H1 (cell line): ENCODE measurements at regions not wholly inside any gene's neighbourhood (a gene's known extent, or its start where the extent isn't known, plus 50 kb on each side); places are given as distances from the start of the nearest gene placed in this dataset.

Experiments
- CTCF ChIA-PET: fragments of 300-600 bp; sonication (Branson Sonifier 250); formaldehyde crosslinking; loops from one replicate; lab custom pipeline; 2021; ENCODE audit not compliant: partially characterized antibody; lab: Charles Lee
- POLR2A ChIA-PET: fragments of 300-600 bp; sonication (Branson Sonifier 250); formaldehyde crosslinking; loops from one replicate; lab custom pipeline; 2021; ENCODE audit warnings: inconsistent platforms; ENCODE audit not compliant: partially characterized antibody; lab: Charles Lee
- DNase-seq, 2 experiments: peaks; one replicate each; pipeline versions ENCODE4 v3.0.0 to v3.0.0-alpha.2; 2010 to 2022; ENCODE audit warnings: low spot score in 2 of 2, low read depth in 1 of 2, mixed read lengths in 1 of 2
- FAIRE-seq: peaks from 2 replicates; lab custom pipeline; 2011; peaks lifted over from hg19 to GRCh38; lab: Jason Lieb, UNC
- H2AFZ ChIP-seq: 2 replicates; pipeline ENCODE4 v1.8.1; 2012; ENCODE audit warnings: low read length, inconsistent platforms
- H2AK5ac ChIP-seq: 2 replicates; pipeline ENCODE4 v1.6.1; 2013; ENCODE audit warnings: low read depth, low read length
- H2BK120ac ChIP-seq: replicated peaks from 2 replicates; pipeline ENCODE3; 2013; ENCODE audit warnings: low read depth, low read length, inconsistent platforms
- H2BK12ac ChIP-seq: 2 replicates; pipeline ENCODE4 v1.6.1; 2013; ENCODE audit warnings: low read depth, low read length
- H2BK15ac ChIP-seq: 2 replicates; pipeline ENCODE4 v1.6.1; 2013; ENCODE audit warnings: low read length
- H2BK20ac ChIP-seq: 2 replicates; pipeline ENCODE4 v1.6.1; 2013; ENCODE audit warnings: low read length
- H2BK5ac ChIP-seq: 2 replicates; pipeline ENCODE4 v1.6.1; 2013; ENCODE audit warnings: low read depth, low read length
- H3K14ac ChIP-seq: 2 replicates; pipeline ENCODE4 v1.6.1; 2013; ENCODE audit warnings: inconsistent platforms; ENCODE audit not compliant: insufficient read length
- H3K18ac ChIP-seq: 2 replicates; pipeline ENCODE4 v1.6.1; 2013; ENCODE audit warnings: low read length; ENCODE audit errors: extremely low read depth
- H3K23ac ChIP-seq: 2 replicates; pipeline ENCODE4 v1.6.1; 2013; ENCODE audit warnings: inconsistent platforms; ENCODE audit not compliant: insufficient read length
- H3K23me2 ChIP-seq: 2 replicates; pipeline ENCODE4 v1.6.1; 2013; ENCODE audit warnings: low read depth, low read length
- H3K27ac ChIP-seq: 2 replicates; pipeline ENCODE4 v1.6.1; 2011; ENCODE audit warnings: low read depth, low read length, inconsistent platforms
- H3K27me3 ChIP-seq, 4 experiments: replicated peaks in 1 of 4; 1 replicate in 1 of 4; 2 replicates in 3 of 4; pipeline versions ENCODE4 v1.6.1 to v1.8.1; 2011 to 2013; ENCODE audit warnings: low read length in 3 of 4, mild to moderate bottlenecking in 3 of 4, inconsistent platforms in 2 of 4, mixed read lengths in 2 of 4, moderate library complexity in 1 of 4; ENCODE audit not compliant: control insufficient read depth in 3 of 4, insufficient read depth in 3 of 4; ENCODE audit errors: extremely low read depth in 1 of 4
- H3K36me3 ChIP-seq, 4 experiments: 2 replicates each; pipeline versions ENCODE4 v1.6.1 to v1.8.1; 2011 to 2013; ENCODE audit warnings: mild to moderate bottlenecking in 4 of 4, low read length in 3 of 4, moderate library complexity in 2 of 4, control low read depth in 1 of 4, inconsistent platforms in 1 of 4; ENCODE audit not compliant: insufficient read depth in 4 of 4, control insufficient read depth in 2 of 4
- H3K4ac ChIP-seq: replicated peaks from 2 replicates; pipeline ENCODE3; 2013; ENCODE audit warnings: low read length, low read depth, mixed read lengths, inconsistent platforms; ENCODE audit not compliant: insufficient read length
- H3K4me1 ChIP-seq, 4 experiments: replicated peaks in 1 of 4; 1 replicate in 1 of 4; 2 replicates in 3 of 4; pipeline versions ENCODE4 v1.6.1 to v1.8.1; 2011 to 2013; ENCODE audit warnings: low read length in 3 of 4, inconsistent platforms in 2 of 4, mixed read lengths in 1 of 4; ENCODE audit not compliant: insufficient read depth in 4 of 4, control insufficient read depth in 3 of 4
- H3K4me2 ChIP-seq, 2 experiments: 2 replicates each; pipeline versions ENCODE4 v1.6.1 to v1.8.1; 2011 to 2013; ENCODE audit warnings: low read depth in 2 of 2, low read length in 2 of 2, control low read depth in 1 of 2, inconsistent platforms in 1 of 2, mild to moderate bottlenecking in 1 of 2; ENCODE audit not compliant: insufficient read depth in 1 of 2
- H3K4me3 ChIP-seq, 4 experiments: fragments of 200-600, 300-600 bp in 1 of 4; sonication (generic), shearing (Covaris generic), sonication (Bioruptor Twin) in 1 of 4; 2 replicates each; pipeline versions ENCODE4 v1.5.1 to v1.8.1; 2011 to 2016; ENCODE audit warnings: low read length in 4 of 4, low read depth in 3 of 4, control low read depth in 2 of 4, inconsistent platforms in 2 of 4, mild to moderate bottlenecking in 2 of 4, mixed read lengths in 1 of 4, moderate library complexity in 1 of 4; ENCODE audit not compliant: insufficient read depth in 2 of 4; ENCODE audit errors: extremely low read depth in 1 of 4
- H3K56ac ChIP-seq: replicated peaks from 2 replicates; pipeline ENCODE3; 2013; ENCODE audit warnings: low read depth, mild to moderate bottlenecking, mixed read lengths, low read length, inconsistent platforms; ENCODE audit not compliant: insufficient read length
- H3K79me1 ChIP-seq: 2 replicates; pipeline ENCODE4 v1.6.1; 2013; ENCODE audit warnings: low read depth, low read length, control low read depth
- H3K79me2 ChIP-seq, 2 experiments: 2 replicates each; pipeline versions ENCODE4 v1.6.1 to v1.8.1; 2012 to 2013; ENCODE audit warnings: low read length in 2 of 2, mild to moderate bottlenecking in 2 of 2, inconsistent platforms in 1 of 2; ENCODE audit not compliant: insufficient read depth in 2 of 2, control insufficient read depth in 1 of 2
- H3K9ac ChIP-seq, 4 experiments: replicated peaks in 1 of 4; 1 replicate in 1 of 4; 2 replicates in 3 of 4; pipeline versions ENCODE4 v1.6.1 to v1.8.1; 2011 to 2013; ENCODE audit warnings: low read depth in 3 of 4, low read length in 3 of 4, control low read depth in 2 of 4, mild to moderate bottlenecking in 2 of 4, moderate library complexity in 2 of 4, inconsistent platforms in 1 of 4; ENCODE audit errors: extremely low read depth in 1 of 4
- H3K9me3 ChIP-seq, 2 experiments: 2 replicates each; pipeline versions ENCODE4 v1.6.1 to v1.8.1; 2012 to 2013; ENCODE audit warnings: mild to moderate bottlenecking in 2 of 2, moderate library complexity in 2 of 2, control low read depth in 1 of 2, inconsistent platforms in 1 of 2, low read depth in 1 of 2, low read length in 1 of 2, mixed read lengths in 1 of 2; ENCODE audit not compliant: insufficient read depth in 2 of 2
- H4K20me1 ChIP-seq, 2 experiments: replicated peaks in 1 of 2; 2 replicates each; pipeline versions ENCODE3 to v1.8.1; 2011 to 2013; ENCODE audit warnings: inconsistent platforms in 2 of 2, low read length in 2 of 2, mild to moderate bottlenecking in 1 of 2; ENCODE audit not compliant: insufficient read depth in 2 of 2, control insufficient read depth in 1 of 2
- H4K5ac ChIP-seq: 2 replicates; pipeline ENCODE4 v1.6.1; 2013; ENCODE audit warnings: low read length, low read depth, mixed read lengths, inconsistent platforms; ENCODE audit not compliant: insufficient read length
- H4K8ac ChIP-seq: 2 replicates; pipeline ENCODE4 v1.8.0; 2013; ENCODE audit warnings: mild to moderate bottlenecking, moderate library complexity, low read length, inconsistent platforms; ENCODE audit not compliant: insufficient read depth; ENCODE audit errors: extremely low read depth
- H4K91ac ChIP-seq: replicated peaks from 2 replicates; pipeline ENCODE3; 2013; ENCODE audit warnings: low read length, mixed read lengths, inconsistent platforms; ENCODE audit not compliant: insufficient read length
- ASH2L ChIP-seq: fragments of 200-600, 300-600 bp; sonication (generic); IDR thresholded peaks from one replicate; pipeline ENCODE4 v1.7.1; 2017; ENCODE audit warnings: low read length
- BACH1 ChIP-seq: IDR thresholded peaks from 2 replicates; pipeline ENCODE4 v1.6.1; 2012; ENCODE audit warnings: low read length, improper control_type of control experiment
- BCL11A ChIP-seq, 2 experiments: IDR thresholded peaks; one replicate each; pipeline ENCODE4 v1.6.1; 2011; ENCODE audit warnings: low read depth in 2 of 2, low read length in 2 of 2, mild to moderate bottlenecking in 2 of 2
- CBX5 ChIP-seq: fragments of 300-800, 300-1000 bp; sonication (generic); IDR thresholded peaks from 2 replicates; pipeline ENCODE4 v1.7.1; 2016; ENCODE audit warnings: antibody characterized with exemption, low read length, low read depth
- CBX8 ChIP-seq: fragments of 300-800, 300-1000 bp; sonication (generic); IDR thresholded peaks from 2 replicates; pipeline ENCODE4 v1.7.1; 2016; ENCODE audit warnings: low read depth, low read length, borderline replicate concordance
- CEBPB ChIP-seq: IDR thresholded peaks from 2 replicates; pipeline ENCODE4 v1.6.1; 2012; ENCODE audit warnings: low read depth, low read length
- CREB1 ChIP-seq: IDR thresholded peaks from 2 replicates; pipeline ENCODE4 v1.6.1; 2012; ENCODE audit warnings: inconsistent platforms
- GTF2F1 ChIP-seq: IDR thresholded peaks from 2 replicates; pipeline ENCODE4 v1.6.1; 2012; ENCODE audit warnings: low read depth, low read length, improper control_type of control experiment, borderline replicate concordance
- JUN ChIP-seq: IDR thresholded peaks from 2 replicates; pipeline ENCODE4 v1.6.1; 2011; ENCODE audit warnings: low read depth, mild to moderate bottlenecking, improper control_type of control experiment, low read length
- KDM1A ChIP-seq: fragments of 200-600, 300-600 bp; sonication (generic); IDR thresholded peaks from 2 replicates; pipeline ENCODE4 v1.7.1; 2016; ENCODE audit warnings: mild to moderate bottlenecking, low read length, borderline replicate concordance
- NANOG ChIP-seq: IDR thresholded peaks from 2 replicates; pipeline ENCODE4 v1.6.1; 2011; ENCODE audit warnings: low read length, low read depth, mild to moderate bottlenecking, inconsistent platforms; ENCODE audit not compliant: insufficient read depth, poor library complexity, severe bottlenecking
- RAD21 ChIP-seq, 2 experiments: IDR thresholded peaks in 1 of 2; conservative IDR thresholded peaks in 1 of 2; 2 replicates each; pipeline ENCODE4 v1.6.1; 2011; ENCODE audit warnings: low read depth in 2 of 2, low read length in 2 of 2, improper control_type of control experiment in 1 of 2, inconsistent platforms in 1 of 2, mild to moderate bottlenecking in 1 of 2, moderate library complexity in 1 of 2
- SAP30 ChIP-seq: fragments of 300-600 bp; sonication (generic); IDR thresholded peaks from 2 replicates; pipeline ENCODE4 v1.7.1; 2012; ENCODE audit warnings: low read length, moderate library complexity, mild to moderate bottlenecking, inconsistent platforms; ENCODE audit not compliant: insufficient read depth, insufficient replicate concordance
- SRF ChIP-seq: IDR thresholded peaks from 2 replicates; pipeline ENCODE4 v1.6.1; 2011; ENCODE audit warnings: mild to moderate bottlenecking, low read depth, low read length, moderate library complexity
- TAF1 ChIP-seq: IDR thresholded peaks from 2 replicates; pipeline ENCODE4 v1.6.1; 2011; ENCODE audit warnings: mild to moderate bottlenecking, low read depth, low read length
- YY1 ChIP-seq: IDR thresholded peaks from 2 replicates; pipeline ENCODE4 v1.6.1; 2011; ENCODE audit warnings: low read depth, mild to moderate bottlenecking, low read length
- WGBS, 2 experiments: shearing (Covaris generic) in 1 of 2; methylation state at CpG; one replicate each; pipeline versions ENCODE4 v1.1.6 to v1.1.7; 2013 to 2015; ENCODE audit warnings: low lambda C conversion rate in 2 of 2, mixed read lengths in 2 of 2, inconsistent platforms in 1 of 2, low coverage in 1 of 2, missing lambda C conversion rate in 1 of 2; ENCODE audit not compliant: insufficient replicate concordance in 2 of 2, insufficient coverage in 1 of 2, insufficient read length in 1 of 2; ENCODE audit errors: extremely low coverage in 1 of 2, missing lambda C conversion rate in 1 of 2; 5-methylcytosine and 5-hydroxymethylcytosine counted together

- POLR2A ChIA-PET, result no interaction called here
- H3K27me3 ChIP-seq, result no peaks in the 10 kb centered on the region
- H2AK5ac ChIP-seq, result no peak overlapping the region
- CTCF ChIA-PET, result no interaction called here
- FAIRE-seq (no peak), DNase-seq (no peak)
- H2BK20ac ChIP-seq, result no peak overlapping the region
- no peak overlapping the region for H3K23ac ChIP-seq
- no peaks in the 10 kb centered on the region for H3K9me3 ChIP-seq
- H2BK15ac ChIP-seq, result no peak overlapping the region
- H2AFZ ChIP-seq, result no peak overlapping the region
- WGBS, 2 experiments, result 71% methylated on average over 3 of the region's 3 CpGs; no CpG with 5 or more reads in 1 of the 2 experiments
- H4K91ac ChIP-seq, result no peak overlapping the region
- no peaks in the 10 kb centered on the region for H3K23me2 ChIP-seq
- no peaks in the 10 kb centered on the region for H3K36me3 ChIP-seq
- H4K8ac ChIP-seq, result no peak overlapping the region
- H3K4ac ChIP-seq, result no peak overlapping the region
- H3K4me1 ChIP-seq, result no peaks in the 10 kb centered on the region
- no peaks in the 10 kb centered on the region for H4K20me1 ChIP-seq
- H3K18ac ChIP-seq, result no peak overlapping the region
- H3K9ac ChIP-seq, result no peak overlapping the region
- H3K56ac ChIP-seq, result no peak overlapping the region
- no peak overlapping the region for H3K4me3 ChIP-seq
- H4K5ac ChIP-seq, result no peak overlapping the region
- H3K14ac ChIP-seq, result no peak overlapping the region
- H3K27ac ChIP-seq, result no peak overlapping the region
- TF ChIP-seq SAP30 (no peak), ASH2L (no peak), CREB1 (no peak), CBX8 (no peak), YY1 (no peak), BACH1 (no peak), BCL11A (IDR thresholded peaks at IDR 0.05; ENCODE audit: low read depth in 2 of 2, low read length in 2 of 2) (no peak), KDM1A (no peak), RAD21 (IDR thresholded peaks at IDR 0.05 in 1 of 2, conservative IDR thresholded peaks at IDR 0.05 in 1 of 2; ENCODE audit: low read depth in 2 of 2, low read length in 2 of 2) (no peak), CBX5 (no peak), JUN (no peak), GTF2F1 (no peak), NANOG (no peak), CEBPB (no peak), TAF1 (no peak), SRF (no peak)
- no peak overlapping the region for H2BK12ac ChIP-seq
- no peaks in the 10 kb centered on the region for H3K79me1 ChIP-seq
- H3K79me2 ChIP-seq, result no peaks in the 10 kb centered on the region
- H2BK5ac ChIP-seq, result no peak overlapping the region
- no peak overlapping the region for H2BK120ac ChIP-seq
- H3K4me2 ChIP-seq, result no peak overlapping the region
These were observed 205.9 kb upstream of the CDIN1 start for GRCh38 chr15:36373550-36373949.
